IMR-90 (cell line): ENCODE measurements at regions not wholly inside any gene's neighbourhood (a gene's known extent, or its start where the extent isn't known, plus 50 kb on each side); places are given as distances from the start of the nearest gene placed in this dataset.

Source experiments
- ATAC-seq: fragments of 200-7000 bp; cut with Tn5 transposase; 2 replicates; pipeline ENCODE4 v1.9.1; 2020; ENCODE audit warnings: low read depth, mild to moderate bottlenecking, moderate library complexity
- BruUV-seq: library from RNA; stranded (reverse); fragments of 400-500 nt; replicated peaks from 2 replicates; lab custom pipeline; 2021; lab: Mats Ljungman, UMichigan
- CTCF ChIA-PET: fragments of 300-600 bp; formaldehyde crosslinking; extraction: SDS; loops from one replicate; lab custom pipeline; 2021; ENCODE audit warnings: antibody characterized with exemption; lab: Yijun Ruan, JAX
- POLR2A ChIA-PET: fragments of 300-600 bp; sonication (Branson Sonifier 250); formaldehyde crosslinking; loops from one replicate; lab custom pipeline; 2022; ENCODE audit warnings: antibody characterized with exemption; ENCODE audit not compliant: unreplicated experiment; lab: Charles Lee
- DNase-seq: peaks from one replicate; pipeline ENCODE4 v3.0.0; 2013
- H2AFZ ChIP-seq: replicated peaks from 2 replicates; pipeline ENCODE3; 2013; ENCODE audit warnings: low read length, mild to moderate bottlenecking; ENCODE audit not compliant: poor library complexity
- H2AK5ac ChIP-seq: 2 replicates; pipeline ENCODE4 v1.6.1; 2013; ENCODE audit warnings: low read depth, low read length, inconsistent platforms
- H2AK9ac ChIP-seq: replicated peaks from 2 replicates; pipeline ENCODE3; 2013; ENCODE audit warnings: mild to moderate bottlenecking, low read depth, low read length, moderate library complexity; ENCODE audit not compliant: poor library complexity
- H2BK120ac ChIP-seq: 2 replicates; pipeline ENCODE4 v1.6.1; 2013; ENCODE audit warnings: low read depth, low read length, inconsistent platforms
- H2BK15ac ChIP-seq: 3 replicates; pipeline ENCODE4 v1.6.1; 2013; ENCODE audit warnings: low read depth, low read length, inconsistent platforms
- H2BK20ac ChIP-seq: 2 replicates; pipeline ENCODE4 v1.6.1; 2013; ENCODE audit warnings: low read depth, mild to moderate bottlenecking, inconsistent platforms, low read length, moderate library complexity
- H2BK5ac ChIP-seq: 2 replicates; pipeline ENCODE4 v1.6.1; 2013; ENCODE audit warnings: mild to moderate bottlenecking, low read depth, low read length, inconsistent platforms; ENCODE audit not compliant: poor library complexity, severe bottlenecking
- H3K14ac ChIP-seq: replicated peaks from 2 replicates; pipeline ENCODE4 v1.6.1; 2013; ENCODE audit warnings: low read depth, low read length, inconsistent platforms
- H3K18ac ChIP-seq: 2 replicates; pipeline ENCODE4 v1.6.1; 2013; ENCODE audit warnings: low read depth, low read length, control low read depth
- H3K23ac ChIP-seq: 2 replicates; pipeline ENCODE4 v1.6.1; 2013; ENCODE audit warnings: low read depth, low read length, inconsistent platforms
- H3K27ac ChIP-seq: 2 replicates; pipeline ENCODE4 v1.5.1; 2013; ENCODE audit warnings: mild to moderate bottlenecking, control low read depth, low read length; ENCODE audit not compliant: insufficient read depth
- H3K27me3 ChIP-seq: 2 replicates; pipeline ENCODE4 v1.6.1; 2013; ENCODE audit warnings: low read length; ENCODE audit not compliant: control insufficient read depth, insufficient read depth
- H3K36me3 ChIP-seq: 2 replicates; pipeline ENCODE4 v1.6.1; 2013; ENCODE audit warnings: low read length, mixed read lengths; ENCODE audit not compliant: control insufficient read depth, insufficient read depth
- H3K4ac ChIP-seq: 2 replicates; pipeline ENCODE4 v1.6.1; 2013; ENCODE audit warnings: low read depth, low read length, inconsistent platforms
- H3K4me1 ChIP-seq: 2 replicates; pipeline ENCODE4 v1.6.1; 2013; ENCODE audit warnings: low read length, mixed read lengths; ENCODE audit not compliant: control insufficient read depth, insufficient read depth
- H3K4me2 ChIP-seq: 2 replicates; pipeline ENCODE4 v1.6.1; 2013; ENCODE audit warnings: low read depth, mild to moderate bottlenecking, control low read depth, low read length, moderate library complexity
- H3K4me3 ChIP-seq: 2 replicates; pipeline ENCODE4 v1.5.1; 2013; ENCODE audit warnings: low read depth, mild to moderate bottlenecking, control low read depth, low read length, moderate library complexity; ENCODE audit not compliant: insufficient read depth
- H3K56ac ChIP-seq: 2 replicates; pipeline ENCODE4 v1.6.1; 2013; ENCODE audit warnings: low read length, inconsistent platforms; ENCODE audit not compliant: insufficient read depth; ENCODE audit errors: extremely low read depth
- H3K79me1 ChIP-seq, 2 experiments: 2 replicates each; pipeline ENCODE4 v1.6.1; 2013; ENCODE audit warnings: low read length in 2 of 2, inconsistent platforms in 1 of 2, low read depth in 1 of 2
- H3K9ac ChIP-seq: 2 replicates; pipeline ENCODE4 v1.6.1; 2013; ENCODE audit warnings: low read depth, low read length, control low read depth
- H3K9me1 ChIP-seq: 2 replicates; pipeline ENCODE4 v1.6.1; 2013; ENCODE audit warnings: low read length, inconsistent platforms; ENCODE audit not compliant: insufficient read depth
- H3K9me3 ChIP-seq: 2 replicates; pipeline ENCODE4 v1.6.1; 2013; ENCODE audit warnings: low read length; ENCODE audit not compliant: control insufficient read depth, insufficient read depth
- H4K20me1 ChIP-seq: 2 replicates; pipeline ENCODE4 v1.6.1; 2013; ENCODE audit warnings: low read length, inconsistent platforms; ENCODE audit not compliant: insufficient read depth
- H4K5ac ChIP-seq: 2 replicates; pipeline ENCODE4 v1.6.1; 2013; ENCODE audit warnings: mild to moderate bottlenecking, low read depth, low read length, control low read depth
- H4K8ac ChIP-seq, 2 experiments: 2 replicates each; pipeline ENCODE4 v1.6.1; 2013; ENCODE audit warnings: low read depth in 2 of 2, low read length in 2 of 2, control low read depth in 1 of 2, inconsistent platforms in 1 of 2
- H4K91ac ChIP-seq: 2 replicates; pipeline ENCODE4 v1.6.1; 2013; ENCODE audit warnings: low read depth, low read length, inconsistent platforms; ENCODE audit not compliant: insufficient read depth
- CHD1 ChIP-seq: IDR thresholded peaks from 2 replicates; pipeline ENCODE4 v1.6.1; 2012; ENCODE audit warnings: low read depth, low read length, improper control_type of control experiment
- RCOR1 ChIP-seq: IDR thresholded peaks from 2 replicates; pipeline ENCODE4 v1.6.1; 2012; ENCODE audit warnings: mild to moderate bottlenecking, low read length, improper control_type of control experiment; ENCODE audit not compliant: insufficient replicate concordance
- WGBS, 2 experiments: methylation state at CpG; one replicate each; pipeline versions ENCODE4 v1.1.5 to v1.1.7; 2013; ENCODE audit warnings: missing lambda C conversion rate in 2 of 2; ENCODE audit not compliant: insufficient read length in 1 of 2; ENCODE audit errors: extremely low coverage in 2 of 2; 5-methylcytosine and 5-hydroxymethylcytosine counted together
- dilution Hi-C: fragments of 300-500 bp; cut with HindIII; formaldehyde crosslinking; loops from one replicate; pipeline ENCODE4 v1.14.3; 2018; ENCODE audit warnings: low sequenced_read_pairs; ENCODE audit not compliant: unreplicated experiment
- in situ Hi-C: fragments of 300-500 bp; cut with MboI; formaldehyde crosslinking; loops from 3 replicates; pipeline ENCODE4 v1.14.3; 2019; ENCODE audit warnings: low sequenced_read_pairs, inconsistent platforms, mixed read lengths
- intact Hi-C: fragments of 100-400 bp; cut with micrococcal nuclease; formaldehyde crosslinking; loops from 2 replicates; pipeline ENCODE4 v1.10.0; 2022
- TF ChIP-seq, protein P1 (sequence below): fragments of 150-350 bp; IDR thresholded peaks from 2 replicates; pipeline ENCODE4 v1.6.1; 2017; ENCODE audit warnings: mild to moderate bottlenecking, antibody characterized with exemption, low read length, low read depth
- TF ChIP-seq, protein P2 (sequence below): conservative IDR thresholded peaks from 2 replicates; pipeline ENCODE4 v1.5.1; 2012; ENCODE audit warnings: mild to moderate bottlenecking, low read depth, low read length, improper control_type of control experiment

DNA sequence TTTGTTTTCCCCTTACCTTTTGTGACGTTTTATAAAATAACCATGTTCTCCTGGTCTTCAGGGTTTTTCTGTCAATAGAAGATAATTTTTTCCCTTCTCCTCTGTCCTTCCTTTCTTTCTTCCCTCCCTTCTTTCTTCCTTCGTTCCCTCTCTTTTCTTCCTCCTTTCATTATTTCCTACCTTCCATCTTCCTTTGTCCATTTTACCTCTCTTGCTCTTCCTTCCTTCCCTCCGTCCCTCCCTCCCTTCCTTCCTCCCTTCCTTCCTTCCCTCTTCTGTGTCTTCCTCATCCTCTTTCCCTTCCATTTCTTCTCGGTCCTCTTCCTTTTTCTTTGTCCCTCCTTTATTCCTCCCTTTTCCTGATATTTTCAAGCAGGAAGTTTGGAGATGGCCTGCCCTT, 128.2 kb downstream of the TEX36 start:
- Histone ChIP-seq H2AFZ (no peak overlapping the region), H3K23ac (no peak overlapping the region), H3K27me3 (no peaks in the 10 kb centered on the region; the same call in 1 of the 2 replicates), H3K4me1 (no peaks in the 10 kb centered on the region), H4K8ac (no peak overlapping the region), H3K9me1 (no peaks in the 10 kb centered on the region), H2BK15ac (no peak overlapping the region), H2BK20ac (no peak overlapping the region), H4K91ac (no peak overlapping the region), H3K56ac (no peak overlapping the region), H3K4me3 (no peak overlapping the region), H3K4me2 (no peak overlapping the region), H2AK5ac (no peak overlapping the region), H4K5ac (no peak overlapping the region), H4K20me1 (no peaks in the 10 kb centered on the region), H2AK9ac (no peak overlapping the region), H3K18ac (no peak overlapping the region), H2BK5ac (no peak overlapping the region), H3K79me1 (no peaks in the 10 kb centered on the region), H3K27ac (no peak overlapping the region), H3K36me3 (no peaks in the 10 kb centered on the region), H2BK120ac (no peak overlapping the region), H3K9me3 (no peaks in the 10 kb centered on the region), H3K9ac (no peak overlapping the region), H3K14ac (no peak overlapping the region), H3K4ac (no peak overlapping the region)
- DNase-seq (no peak), ATAC-seq (no peak)
- dilution Hi-C loops (no loop called here), intact Hi-C loops (no loop called here), in situ Hi-C loops (no loop called here)
- no TSS peak for BruUV-seq
- 60 to 86% methylated on average over 1 to 2 of the region's 4 CpGs for WGBS, 2 experiments
- POLR2A ChIA-PET, result no interaction called here
- TF ChIP-seq, protein P1, sequence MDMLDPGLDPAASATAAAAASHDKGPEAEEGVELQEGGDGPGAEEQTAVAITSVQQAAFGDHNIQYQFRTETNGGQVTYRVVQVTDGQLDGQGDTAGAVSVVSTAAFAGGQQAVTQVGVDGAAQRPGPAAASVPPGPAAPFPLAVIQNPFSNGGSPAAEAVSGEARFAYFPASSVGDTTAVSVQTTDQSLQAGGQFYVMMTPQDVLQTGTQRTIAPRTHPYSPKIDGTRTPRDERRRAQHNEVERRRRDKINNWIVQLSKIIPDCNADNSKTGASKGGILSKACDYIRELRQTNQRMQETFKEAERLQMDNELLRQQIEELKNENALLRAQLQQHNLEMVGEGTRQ, result no peak
- TF ChIP-seq CHD1, result no peak
- TF ChIP-seq, protein P2, sequence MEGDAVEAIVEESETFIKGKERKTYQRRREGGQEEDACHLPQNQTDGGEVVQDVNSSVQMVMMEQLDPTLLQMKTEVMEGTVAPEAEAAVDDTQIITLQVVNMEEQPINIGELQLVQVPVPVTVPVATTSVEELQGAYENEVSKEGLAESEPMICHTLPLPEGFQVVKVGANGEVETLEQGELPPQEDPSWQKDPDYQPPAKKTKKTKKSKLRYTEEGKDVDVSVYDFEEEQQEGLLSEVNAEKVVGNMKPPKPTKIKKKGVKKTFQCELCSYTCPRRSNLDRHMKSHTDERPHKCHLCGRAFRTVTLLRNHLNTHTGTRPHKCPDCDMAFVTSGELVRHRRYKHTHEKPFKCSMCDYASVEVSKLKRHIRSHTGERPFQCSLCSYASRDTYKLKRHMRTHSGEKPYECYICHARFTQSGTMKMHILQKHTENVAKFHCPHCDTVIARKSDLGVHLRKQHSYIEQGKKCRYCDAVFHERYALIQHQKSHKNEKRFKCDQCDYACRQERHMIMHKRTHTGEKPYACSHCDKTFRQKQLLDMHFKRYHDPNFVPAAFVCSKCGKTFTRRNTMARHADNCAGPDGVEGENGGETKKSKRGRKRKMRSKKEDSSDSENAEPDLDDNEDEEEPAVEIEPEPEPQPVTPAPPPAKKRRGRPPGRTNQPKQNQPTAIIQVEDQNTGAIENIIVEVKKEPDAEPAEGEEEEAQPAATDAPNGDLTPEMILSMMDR, result no peak
- TF ChIP-seq RCOR1, result no peak
- CTCF ChIA-PET, result no interaction called here
